Activated CD4-positive, alpha-beta T cell treated with anti-CD3 and anti-CD28 coated beads, Interleukin-2, amount 10 ng/mL, durations not matched to agents 24 days and 14 days (primary cell): ENCODE measurements at regions not wholly inside any gene's neighbourhood (a gene's known extent, or its start where the extent isn't known, plus 50 kb on each side); places are given as distances from the start of the nearest gene placed in this dataset.
"Not testable (repeated sequence)": the region's sequence is repeated elsewhere in the genome, so short reads cannot be mapped to it uniquely, and the experiment has no call there.

ENCODE experiments used
- DNase-seq: peaks from one replicate; pipeline ENCODE4 v3.0.0; 2022
- H3K27ac Mint-ChIP-seq: one replicate; pipeline ENCODE4 v1.8.0; 2022; ENCODE audit warnings: mild to moderate bottlenecking, mixed read lengths
- H3K27me3 Mint-ChIP-seq: one replicate; pipeline ENCODE4 v1.8.0; 2022; ENCODE audit warnings: mixed read lengths
- H3K36me3 Mint-ChIP-seq: one replicate; pipeline ENCODE4 v1.8.0; 2022; ENCODE audit warnings: low read depth, mild to moderate bottlenecking, mixed read lengths
- H3K4me1 Mint-ChIP-seq: one replicate; pipeline ENCODE4 v1.8.0; 2021; ENCODE audit warnings: mixed read lengths
- H3K4me3 Mint-ChIP-seq: one replicate; pipeline ENCODE4 v1.8.0; 2022; ENCODE audit warnings: mild to moderate bottlenecking, moderate library complexity, mixed read lengths
- H3K9me3 Mint-ChIP-seq: one replicate; pipeline ENCODE4 v1.8.0; 2021; ENCODE audit warnings: mixed read lengths
- intact Hi-C: fragments of 100-400 bp; cut with micrococcal nuclease; formaldehyde crosslinking; loops from one replicate; pipeline ENCODE4 v1.15.1; 2023

GRCh38 chr1:94304553-94304952 lies 67.2 kb upstream of the ARHGAP29 start:
- Mint-ChIP-seq H3K9me3 (no peaks in the 10 kb centered on the region), H3K4me1 (no peaks in the 10 kb centered on the region), H3K27ac (no peak overlapping the region), H3K27me3 (peaks cover 5% of the 10 kb centered on the region), H3K36me3 (no peaks in the 10 kb centered on the region), H3K4me3 (no peak overlapping the region)
- DNase-seq, result no peak
- intact Hi-C loops, result no loop called here

DNA sequence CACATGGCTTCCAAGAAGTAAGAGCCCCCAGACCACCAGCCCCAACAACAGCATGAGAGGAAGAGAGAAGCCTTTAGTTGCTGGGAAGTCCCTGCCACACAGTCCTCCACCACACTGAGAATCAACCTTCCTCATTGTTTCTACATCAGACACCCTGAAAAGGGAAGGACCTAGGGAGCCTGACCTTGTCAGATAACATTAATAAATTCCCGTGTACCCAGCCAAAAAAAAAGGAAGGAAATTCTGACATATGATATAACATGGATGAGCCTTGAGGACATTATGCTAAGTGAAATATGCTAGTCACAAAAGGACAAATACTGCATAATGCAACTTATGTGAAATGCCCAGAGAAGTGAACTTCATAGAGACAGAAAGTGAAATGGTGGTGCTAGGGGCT lies 65.6 kb upstream of the ARHGAP29 start:
- Mint-ChIP-seq H3K4me1 (no peaks in the 10 kb centered on the region), H3K27me3 (peaks cover 3% of the 10 kb centered on the region), H3K9me3 (no peaks in the 10 kb centered on the region), H3K4me3 (no peak overlapping the region), H3K27ac (no peak overlapping the region), H3K36me3 (no peaks in the 10 kb centered on the region)
- DNase-seq, result no peak
- intact Hi-C loops, result no loop called here

DNA sequence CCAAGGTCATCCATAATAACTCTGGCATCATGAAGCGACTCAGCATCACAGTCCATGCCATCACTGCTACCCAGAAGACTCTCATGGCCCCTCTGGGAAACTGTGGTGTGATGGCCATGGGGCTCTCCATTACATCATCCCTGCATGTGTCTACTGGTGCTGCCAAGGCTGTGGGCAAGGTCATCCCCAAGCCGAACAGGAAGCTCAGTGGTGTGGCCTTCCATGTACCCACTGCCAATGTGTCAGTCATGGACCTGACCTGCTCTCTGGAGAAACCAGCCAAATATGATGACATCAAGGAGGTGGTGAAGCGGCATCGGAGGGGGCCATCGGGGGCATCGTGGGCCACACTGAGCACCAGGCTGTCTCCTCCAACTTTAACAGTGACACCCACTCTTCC lies 65.1 kb upstream of the ARHGAP29 start:
- Mint-ChIP-seq H3K4me3 (no peak overlapping the region), H3K36me3 (no peaks in the 10 kb centered on the region), H3K4me1 (no peaks in the 10 kb centered on the region), H3K27me3 (peaks cover 3% of the 10 kb centered on the region), H3K27ac (no peak overlapping the region), H3K9me3 (no peaks in the 10 kb centered on the region)
- intact Hi-C loops, result no loop called here
- DNase-seq, result no peak

DNA sequence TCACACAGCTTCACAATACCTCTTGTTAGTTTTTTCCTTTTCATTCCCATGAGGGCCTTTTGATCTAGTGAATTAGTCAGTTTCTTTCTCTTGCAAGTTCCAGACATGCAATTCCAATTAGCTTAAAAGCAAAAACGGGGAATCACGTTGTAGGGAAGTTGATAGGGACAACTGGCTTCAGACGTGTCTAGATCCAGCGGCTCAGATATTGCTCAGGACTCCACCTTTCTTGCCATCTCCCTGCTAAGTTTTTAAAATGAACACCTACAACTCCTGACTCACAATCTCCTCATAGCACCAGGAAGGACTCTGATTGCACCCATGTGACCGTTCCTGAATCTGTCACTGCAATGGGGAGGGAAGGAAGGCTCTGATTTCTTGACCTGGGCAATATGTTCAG lies 63.8 kb upstream of the ARHGAP29 start:
- no peak for DNase-seq
- intact Hi-C loops, result no loop called here
- H3K36me3 Mint-ChIP-seq, result no peaks in the 10 kb centered on the region
- no peak overlapping the region for H3K4me3 Mint-ChIP-seq
- no peaks in the 10 kb centered on the region for H3K9me3 Mint-ChIP-seq
- no peak overlapping the region for H3K27ac Mint-ChIP-seq
- H3K4me1 Mint-ChIP-seq, result no peaks in the 10 kb centered on the region
- no peaks in the 10 kb centered on the region for H3K27me3 Mint-ChIP-seq

- intact Hi-C loops, result no loop called here
- Mint-ChIP-seq H3K36me3 (no peaks in the 10 kb centered on the region), H3K27me3 (no peaks in the 10 kb centered on the region), H3K4me3 (no peak overlapping the region), H3K9me3 (no peaks in the 10 kb centered on the region), H3K27ac (no peak overlapping the region), H3K4me1 (no peaks in the 10 kb centered on the region)
- no peak for DNase-seq
Measured at GRCh38 chr1:94300731-94301130, 63.3 kb upstream of the ARHGAP29 start.

GRCh38 chr1:94299627-94300553 lies 62.5 kb upstream of the ARHGAP29 start:
- H3K4me1 Mint-ChIP-seq, result no peaks in the 10 kb centered on the region
- no peak for DNase-seq
- no peak overlapping the region for H3K27ac Mint-ChIP-seq
- no peaks in the 10 kb centered on the region for H3K27me3 Mint-ChIP-seq
- intact Hi-C loops, result no loop called here
- H3K9me3 Mint-ChIP-seq, result no peaks in the 10 kb centered on the region
- H3K36me3 Mint-ChIP-seq, result no peaks in the 10 kb centered on the region
- no peak overlapping the region for H3K4me3 Mint-ChIP-seq

- Mint-ChIP-seq H3K27ac (no peak overlapping the region), H3K4me1 (no peaks in the 10 kb centered on the region), H3K27me3 (no peaks in the 10 kb centered on the region), H3K4me3 (no peak overlapping the region), H3K36me3 (no peaks in the 10 kb centered on the region), H3K9me3 (no peaks in the 10 kb centered on the region)
- intact Hi-C loops, result no loop called here
- DNase-seq, result no peak
Measured at GRCh38 chr1:94298861-94299260, 61.5 kb upstream of the ARHGAP29 start.

DNA sequence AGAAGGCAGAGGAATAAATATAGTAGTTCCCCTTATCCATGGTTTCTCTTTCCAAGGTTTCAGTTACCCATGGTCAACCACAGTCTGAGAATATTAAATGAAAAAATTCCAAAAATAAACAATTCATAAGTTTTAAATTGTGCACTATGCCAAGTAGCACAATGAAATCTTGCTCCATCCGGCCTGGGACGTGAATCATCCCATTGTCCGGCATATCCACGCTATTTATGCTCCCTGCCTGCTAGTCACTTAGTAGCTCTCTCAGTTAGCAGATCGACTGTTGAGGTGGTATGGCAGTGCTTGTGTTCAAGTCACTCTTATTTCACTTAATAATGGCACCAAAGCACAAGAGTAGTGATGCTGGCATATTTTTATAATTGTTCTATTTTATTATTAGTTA lies 58.6 kb upstream of the ARHGAP29 start:
- Mint-ChIP-seq H3K27me3 (peaks cover 2% of the 10 kb centered on the region), H3K36me3 (no peaks in the 10 kb centered on the region), H3K9me3 (no peaks in the 10 kb centered on the region), H3K4me3 (no peak overlapping the region), H3K4me1 (no peaks in the 10 kb centered on the region), H3K27ac (no peak overlapping the region)
- intact Hi-C loops, result no loop called here
- no peak for DNase-seq

DNA sequence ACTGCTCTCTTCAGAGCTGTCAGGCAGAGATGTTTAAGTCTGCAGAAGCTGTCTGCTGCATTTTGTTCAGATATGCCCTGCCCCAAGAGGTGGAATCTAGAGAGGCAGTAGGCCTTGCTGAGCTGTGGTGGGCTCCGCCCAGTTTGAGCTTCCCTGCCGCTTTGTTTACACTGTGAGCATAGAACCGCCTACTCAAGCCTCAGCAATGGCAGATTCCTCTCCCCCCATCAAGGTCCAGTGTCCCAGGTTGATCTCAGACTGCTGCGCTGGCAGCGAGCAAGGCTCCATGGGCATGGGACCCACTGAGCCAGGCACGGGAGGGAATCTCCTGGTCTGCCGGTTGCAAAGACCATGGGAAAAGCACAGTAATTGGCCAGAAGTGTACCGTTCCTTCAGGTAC lies 55.6 kb upstream of the ARHGAP29 start:
- H3K36me3 Mint-ChIP-seq, H3K4me3 Mint-ChIP-seq, H3K9me3 Mint-ChIP-seq, intact Hi-C loops, H3K4me1 Mint-ChIP-seq, DNase-seq, H3K27ac Mint-ChIP-seq: not testable (repeated sequence)
- H3K27me3 Mint-ChIP-seq, result peaks cover 15% of the 10 kb centered on the region

GRCh38 chr1:94289244-94289643 lies 51.9 kb upstream of the ARHGAP29 start:
- H3K4me1 Mint-ChIP-seq, H3K9me3 Mint-ChIP-seq, intact Hi-C loops, H3K27ac Mint-ChIP-seq, H3K4me3 Mint-ChIP-seq, DNase-seq, H3K36me3 Mint-ChIP-seq: not testable (repeated sequence)
- peaks cover 25% of the 10 kb centered on the region for H3K27me3 Mint-ChIP-seq
